ENCODE measurements at regions not wholly inside any gene's neighbourhood (a gene's known extent, or its start where the extent isn't known, plus 50 kb on each side); places are given as distances from the start of the nearest gene placed in this dataset.

GRCh38 chr5:124399426-124399961, 346.9 kb downstream of the ZNF608 start:
- H3K36me3 ChIP-seq (ENCODE audit: control insufficient read depth in 1 of 2, insufficient read depth in 2 of 2, low read length in 2 of 2), result no peaks in the 10 kb centered on the region
- intact Hi-C loops (cut with micrococcal nuclease), result no loop called here
- RAD21 ChIA-PET (ENCODE audit: low non-redundant PET in 1 of 2, low total read pairs in 2 of 2, uncharacterized antibody in 2 of 2, unreplicated experiment in 2 of 2), result no interaction called here

More at GRCh38 chr5:124399426-124399961, 346.9 kb downstream of the ZNF608 start:
- Histone ChIP-seq H3K27ac (ENCODE audit: low read depth, low read length) (no peak overlapping the region), H3K4me2 (ENCODE audit: low read length) (no peak overlapping the region), H2AFZ (ENCODE audit: low read depth, low read length, poor library complexity, severe bottlenecking) (no peak overlapping the region), H4K20me1 (ENCODE audit: insufficient read depth) (no peaks in the 10 kb centered on the region), H3K4me1 (ENCODE audit: control insufficient read depth in 1 of 2, insufficient read depth in 2 of 2, low read length in 2 of 2) (peaks cover 0 to 19% of the 10 kb centered on the region in 2 experiments), H3K9me3 (ENCODE audit: control insufficient read depth in 1 of 2, insufficient read depth in 1 of 2, low read depth in 1 of 2, low read length in 2 of 2) (no peaks in the 10 kb centered on the region), H3K4me3 (replicated peaks in 1 of 2; ENCODE audit: low read depth in 1 of 2, low read length in 2 of 2) (no peak overlapping the region), H3K27me3 (ENCODE audit: insufficient read depth, low read length) (no peaks in the 10 kb centered on the region), H3K9ac (ENCODE audit: low read length) (no peak overlapping the region), H3K9me2 (ENCODE audit: insufficient read depth) (no peaks in the 10 kb centered on the region), H3K79me2 (ENCODE audit: insufficient read depth, low read length) (no peaks in the 10 kb centered on the region)
- TF ChIP-seq ZNF274 (IDR thresholded peaks at IDR 0.05; ENCODE audit: low read depth, low read length), result no peak
- no peak for TF ChIP-seq ZBTB33 (IDR thresholded peaks at IDR 0.05; ENCODE audit: extremely low read depth, insufficient replicate concordance, low read length)
- TF ChIP-seq MAX (IDR thresholded peaks at IDR 0.05), result no peak
- TF ChIP-seq SP1 (IDR thresholded peaks at IDR 0.05; ENCODE audit: low read depth), result no peak
- no peak for TF ChIP-seq SRF (IDR thresholded peaks at IDR 0.05; ENCODE audit: low read depth)
- TF ChIP-seq POLR2A (IDR thresholded peaks at IDR 0.05; ENCODE audit: borderline replicate concordance, extremely low read depth, insufficient read depth, insufficient read length), result no peak
- no peak for TF ChIP-seq CTCF (IDR thresholded peaks at IDR 0.05 in 2 of 3, conservative IDR thresholded peaks at IDR 0.05 in 1 of 3; ENCODE audit: borderline replicate concordance in 1 of 3, insufficient read depth in 1 of 3, low read depth in 2 of 3, low read length in 2 of 3)
- TF ChIP-seq YY1 (IDR thresholded peaks at IDR 0.05; ENCODE audit: extremely low read depth, insufficient replicate concordance, low read depth, low read length), result no peak
- TF ChIP-seq ATF3 (IDR thresholded peaks at IDR 0.05), result no peak
- TF ChIP-seq CBX3 (IDR thresholded peaks at IDR 0.05; ENCODE audit: low read depth), result no peak
- TF ChIP-seq REST (IDR thresholded peaks at IDR 0.05; ENCODE audit: low read depth), result no peak
- TF ChIP-seq TCF7L2 (IDR thresholded peaks at IDR 0.05; ENCODE audit: borderline replicate concordance, extremely low read depth, insufficient read depth, insufficient read length), result no peak
- no peak for TF ChIP-seq FOSL1 (IDR thresholded peaks at IDR 0.05; ENCODE audit: low read depth)
- DNase-seq (ENCODE audit: low read depth, low spot score) (no peak), ATAC-seq (no peak)
- ChIA-PET CTCF (no interaction called here), POLR2A (no interaction called here)
- no TSS peak for BruUV-seq (replicated peaks)

All from HCT116 (cell line).